ENCODE measurements at regions not wholly inside any gene's neighbourhood (a gene's known extent, or its start where the extent isn't known, plus 50 kb on each side); places are given as distances from the start of the nearest gene placed in this dataset.

- TF ChIP-seq, protein P1, sequence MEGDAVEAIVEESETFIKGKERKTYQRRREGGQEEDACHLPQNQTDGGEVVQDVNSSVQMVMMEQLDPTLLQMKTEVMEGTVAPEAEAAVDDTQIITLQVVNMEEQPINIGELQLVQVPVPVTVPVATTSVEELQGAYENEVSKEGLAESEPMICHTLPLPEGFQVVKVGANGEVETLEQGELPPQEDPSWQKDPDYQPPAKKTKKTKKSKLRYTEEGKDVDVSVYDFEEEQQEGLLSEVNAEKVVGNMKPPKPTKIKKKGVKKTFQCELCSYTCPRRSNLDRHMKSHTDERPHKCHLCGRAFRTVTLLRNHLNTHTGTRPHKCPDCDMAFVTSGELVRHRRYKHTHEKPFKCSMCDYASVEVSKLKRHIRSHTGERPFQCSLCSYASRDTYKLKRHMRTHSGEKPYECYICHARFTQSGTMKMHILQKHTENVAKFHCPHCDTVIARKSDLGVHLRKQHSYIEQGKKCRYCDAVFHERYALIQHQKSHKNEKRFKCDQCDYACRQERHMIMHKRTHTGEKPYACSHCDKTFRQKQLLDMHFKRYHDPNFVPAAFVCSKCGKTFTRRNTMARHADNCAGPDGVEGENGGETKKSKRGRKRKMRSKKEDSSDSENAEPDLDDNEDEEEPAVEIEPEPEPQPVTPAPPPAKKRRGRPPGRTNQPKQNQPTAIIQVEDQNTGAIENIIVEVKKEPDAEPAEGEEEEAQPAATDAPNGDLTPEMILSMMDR (IDR thresholded peaks at IDR 0.05; ENCODE audit: low read depth, low read length): no peak
- TF ChIP-seq POLR2A (IDR thresholded peaks at IDR 0.05; ENCODE audit: extremely low read depth, insufficient read length): no peak
- TF ChIP-seq MYC (IDR thresholded peaks at IDR 0.05; ENCODE audit: low read depth, low read length): no peak
- TF ChIP-seq, protein P2, sequence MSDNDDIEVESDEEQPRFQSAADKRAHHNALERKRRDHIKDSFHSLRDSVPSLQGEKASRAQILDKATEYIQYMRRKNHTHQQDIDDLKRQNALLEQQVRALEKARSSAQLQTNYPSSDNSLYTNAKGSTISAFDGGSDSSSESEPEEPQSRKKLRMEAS (IDR thresholded peaks at IDR 0.05; ENCODE audit: low read depth, low read length): no peak
These were observed 477.1 kb downstream of the DTHD1 start for GRCh38 chr4:36758312-36759178.

Data from NB4 (cell line).